WERI-Rb-1 (cell line): ENCODE measurements at regions not wholly inside any gene's neighbourhood (a gene's known extent, or its start where the extent isn't known, plus 50 kb on each side); places are given as distances from the start of the nearest gene placed in this dataset.

Experiments used
- DNase-seq: peaks from one replicate; pipeline ENCODE4 v3.0.0-alpha.2; 2020
- H3K27ac ChIP-seq: fragments of 250-450 bp; sonication (Bioruptor Pico); 2 replicates; pipeline ENCODE4 v1.5.1; 2020; ENCODE audit warnings: mild to moderate bottlenecking, moderate library complexity
- H3K27me3 ChIP-seq: fragments of 250-450 bp; sonication (Bioruptor Pico); 2 replicates; pipeline ENCODE4 v1.5.1; 2021; ENCODE audit warnings: mild to moderate bottlenecking, low read depth, moderate library complexity; ENCODE audit not compliant: insufficient read depth, severe bottlenecking
- H3K36me3 ChIP-seq: fragments of 250-450 bp; sonication (Bioruptor Pico); 2 replicates; pipeline ENCODE4 v1.5.1; 2020; ENCODE audit warnings: mild to moderate bottlenecking, moderate library complexity
- H3K4me3 ChIP-seq: 2 replicates; pipeline ENCODE4 v1.5.1; 2011; ENCODE audit warnings: low read depth, mild to moderate bottlenecking, control low read depth, low read length
- H3K9me3 ChIP-seq: fragments of 250-450 bp; sonication (Bioruptor Pico); 2 replicates; pipeline ENCODE4 v1.5.1; 2021; ENCODE audit warnings: mild to moderate bottlenecking, moderate library complexity; ENCODE audit not compliant: severe bottlenecking
- CTCF ChIP-seq: IDR thresholded peaks from 2 replicates; pipeline ENCODE4 v1.5.1; 2011; ENCODE audit warnings: low read depth, mild to moderate bottlenecking, control low read depth, inconsistent platforms, low read length

- Histone ChIP-seq H3K36me3 (no peaks in the 10 kb centered on the region), H3K4me3 (no peak overlapping the region), H3K27ac (no peak overlapping the region)
Measured at GRCh38 chr6:95142661-95143335, 434.5 kb upstream of the MANEA start.

GRCh38 chr6:95143408-95144180 lies 433.7 kb upstream of the MANEA start:
- no peaks in the 10 kb centered on the region for H3K27me3 ChIP-seq
- no peaks in the 10 kb centered on the region for H3K9me3 ChIP-seq
- no peak overlapping the region for H3K4me3 ChIP-seq
- DNase-seq: peak; percentile 61
- TF ChIP-seq CTCF: no peak
- H3K27ac ChIP-seq: peak overlapping the region; percentile 9; the same call in 1 of the 2 replicates
- H3K36me3 ChIP-seq: no peaks in the 10 kb centered on the region

More at GRCh38 chr6:95142661-95143335, 434.5 kb upstream of the MANEA start:
- DNase-seq: no peak
- no peaks in the 10 kb centered on the region for H3K27me3 ChIP-seq
- no peak for TF ChIP-seq CTCF
- no peaks in the 10 kb centered on the region for H3K9me3 ChIP-seq

- DNase-seq: no peak
- TF ChIP-seq CTCF: no peak
- H3K27me3 ChIP-seq: no peaks in the 10 kb centered on the region
- no peaks in the 10 kb centered on the region for H3K9me3 ChIP-seq
- no peak overlapping the region for H3K4me3 ChIP-seq
- no peak overlapping the region for H3K27ac ChIP-seq
- H3K36me3 ChIP-seq: no peaks in the 10 kb centered on the region
Measured at GRCh38 chr6:95145457-95145856, 431.9 kb upstream of the MANEA start.

- Histone ChIP-seq H3K36me3 (no peaks in the 10 kb centered on the region), H3K4me3 (no peak overlapping the region), H3K27ac (no peak overlapping the region), H3K9me3 (no peaks in the 10 kb centered on the region), H3K27me3 (no peaks in the 10 kb centered on the region)
- no peak for DNase-seq
- no peak for TF ChIP-seq CTCF
Measured at GRCh38 chr6:95159557-95159956, 417.8 kb upstream of the MANEA start.

GRCh38 chr6:95169775-95170174 lies 407.6 kb upstream of the MANEA start:
- DNase-seq: no peak
- no peak for TF ChIP-seq CTCF
- H3K36me3 ChIP-seq: no peaks in the 10 kb centered on the region
- H3K9me3 ChIP-seq: no peaks in the 10 kb centered on the region
- no peaks in the 10 kb centered on the region for H3K27me3 ChIP-seq
- no peak overlapping the region for H3K4me3 ChIP-seq
- no peak overlapping the region for H3K27ac ChIP-seq
